ENCODE measurements at regions not wholly inside any gene's neighbourhood (a gene's known extent, or its start where the extent isn't known, plus 50 kb on each side); places are given as distances from the start of the nearest gene placed in this dataset.

DNA sequence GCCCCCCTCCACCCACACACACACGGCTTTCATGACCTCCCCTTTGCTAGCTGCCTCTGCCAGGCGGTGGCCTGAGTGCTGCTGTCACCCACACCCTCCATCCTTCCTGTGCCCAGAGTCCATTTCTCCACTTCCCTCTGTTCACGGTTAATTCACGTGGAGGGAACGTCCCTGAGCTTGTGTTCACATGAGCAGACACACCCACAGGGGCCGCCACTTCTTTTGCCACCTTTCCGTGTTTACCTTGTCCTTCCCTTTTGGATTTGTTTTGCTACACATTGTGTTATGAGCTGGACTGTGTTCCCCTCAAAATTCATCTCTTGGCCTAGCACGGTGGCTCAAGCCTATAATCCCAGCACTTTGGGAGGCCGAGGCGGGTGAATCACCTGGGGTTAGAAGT, 128.0 kb downstream of the ETS2 start:
- TF ChIP-seq, protein P1, sequence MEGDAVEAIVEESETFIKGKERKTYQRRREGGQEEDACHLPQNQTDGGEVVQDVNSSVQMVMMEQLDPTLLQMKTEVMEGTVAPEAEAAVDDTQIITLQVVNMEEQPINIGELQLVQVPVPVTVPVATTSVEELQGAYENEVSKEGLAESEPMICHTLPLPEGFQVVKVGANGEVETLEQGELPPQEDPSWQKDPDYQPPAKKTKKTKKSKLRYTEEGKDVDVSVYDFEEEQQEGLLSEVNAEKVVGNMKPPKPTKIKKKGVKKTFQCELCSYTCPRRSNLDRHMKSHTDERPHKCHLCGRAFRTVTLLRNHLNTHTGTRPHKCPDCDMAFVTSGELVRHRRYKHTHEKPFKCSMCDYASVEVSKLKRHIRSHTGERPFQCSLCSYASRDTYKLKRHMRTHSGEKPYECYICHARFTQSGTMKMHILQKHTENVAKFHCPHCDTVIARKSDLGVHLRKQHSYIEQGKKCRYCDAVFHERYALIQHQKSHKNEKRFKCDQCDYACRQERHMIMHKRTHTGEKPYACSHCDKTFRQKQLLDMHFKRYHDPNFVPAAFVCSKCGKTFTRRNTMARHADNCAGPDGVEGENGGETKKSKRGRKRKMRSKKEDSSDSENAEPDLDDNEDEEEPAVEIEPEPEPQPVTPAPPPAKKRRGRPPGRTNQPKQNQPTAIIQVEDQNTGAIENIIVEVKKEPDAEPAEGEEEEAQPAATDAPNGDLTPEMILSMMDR (IDR thresholded peaks at IDR 0.05 in 8 of 11, conservative IDR thresholded peaks at IDR 0.05 in 3 of 11), result no peak
- TF ChIP-seq POLR2AphosphoS5 (IDR thresholded peaks at IDR 0.05), result no peak
- TF ChIP-seq POLR2A (IDR thresholded peaks at IDR 0.05), result no peak
